Mesenteric fat pad (tissue), 1 donor: ENCODE measurements at regions not wholly inside any gene's neighbourhood (a gene's known extent, or its start where the extent isn't known, plus 50 kb on each side); places are given as distances from the start of the nearest gene placed in this dataset.

Source experiments
- DNase-seq: peaks from one replicate; pipeline ENCODE4 v3.0.0-alpha.2; 2020; ENCODE audit warnings: low spot score
- donor health status: DM: yes; HTN: yes; CAD: no.

GRCh38 chr5:124330595-124331220 is 415.7 kb downstream of the ZNF608 start:
- DNase-seq, result no peak

GRCh38 chr5:124328201-124328600 is 418.2 kb downstream of the ZNF608 start:
- no peak for DNase-seq

- no peak for DNase-seq
Measured at GRCh38 chr5:124318661-124319060, 427.8 kb downstream of the ZNF608 start.

- DNase-seq, result no peak
Measured at GRCh38 chr5:124317451-124317850, 429.0 kb downstream of the ZNF608 start.

GRCh38 chr5:124315741-124316415 is 430.6 kb downstream of the ZNF608 start:
- no peak for DNase-seq

GRCh38 chr5:124310453-124310852 is 436.0 kb downstream of the ZNF608 start:
- DNase-seq, result no peak

- DNase-seq, result no peak
Measured at GRCh38 chr5:124309241-124309980, 437.0 kb downstream of the ZNF608 start.

- no peak for DNase-seq
Measured at GRCh38 chr5:124303366-124303765, 443.1 kb downstream of the ZNF608 start.

- no peak for DNase-seq
Measured at GRCh38 chr5:124302533-124302932, 443.9 kb downstream of the ZNF608 start.

- DNase-seq, result no peak
Measured at GRCh38 chr5:124301850-124302249, 444.6 kb downstream of the ZNF608 start.

GRCh38 chr5:124300815-124301621 is 445.4 kb downstream of the ZNF608 start:
- DNase-seq, result no peak

GRCh38 chr5:124297826-124298225 is 448.6 kb downstream of the ZNF608 start:
- no peak for DNase-seq

- DNase-seq, result no peak
Measured at GRCh38 chr5:124292322-124292855, 454.1 kb downstream of the ZNF608 start.

GRCh38 chr5:124289641-124290311 is 456.7 kb downstream of the ZNF608 start:
- no peak for DNase-seq

- no peak for DNase-seq
Measured at GRCh38 chr5:124289130-124289529, 457.3 kb downstream of the ZNF608 start.

GRCh38 chr5:124287813-124288212 is 458.6 kb downstream of the ZNF608 start:
- no peak for DNase-seq

GRCh38 chr5:124285733-124286132 is 460.7 kb downstream of the ZNF608 start:
- no peak for DNase-seq

- DNase-seq, result no peak
Measured at GRCh38 chr5:124285071-124285470, 461.4 kb downstream of the ZNF608 start.

- DNase-seq, result no peak
Measured at GRCh38 chr5:124283031-124283430, 463.4 kb downstream of the ZNF608 start.

GRCh38 chr5:124280079-124280478 is 466.4 kb downstream of the ZNF608 start:
- DNase-seq, result no peak
